BLaER1 treated with 17β-estradiol and CSF1 and Interleukin-3, amounts not matched to agents 10 nM and 100 nM (cell line): ENCODE measurements at regions not wholly inside any gene's neighbourhood (a gene's known extent, or its start where the extent isn't known, plus 50 kb on each side); places are given as distances from the start of the nearest gene placed in this dataset.

Source experiments
- H3K27ac ChIP-seq, 11 experiments: shearing (Covaris generic); formaldehyde crosslinking; 2 replicates each; pipeline ENCODE4 v1.8.1; 2022
- H3K27me3 ChIP-seq, 11 experiments: shearing (Covaris generic); formaldehyde crosslinking; 2 replicates each; pipeline ENCODE4 v1.8.1; 2022
- H3K36me3 ChIP-seq, 11 experiments: shearing (Covaris generic); formaldehyde crosslinking; 2 replicates each; pipeline ENCODE4 v1.8.1; 2022
- H3K4me1 ChIP-seq, 10 experiments: shearing (Covaris generic); formaldehyde crosslinking; 2 replicates each; pipeline ENCODE4 v1.8.1; 2022
- H3K4me2 ChIP-seq, 11 experiments: shearing (Covaris generic); formaldehyde crosslinking; 2 replicates each; pipeline ENCODE4 v1.8.1; 2022
- H3K4me3 ChIP-seq, 10 experiments: shearing (Covaris generic); formaldehyde crosslinking; 2 replicates each; pipeline ENCODE4 v1.8.1; 2022
- H3K9ac ChIP-seq, 11 experiments: shearing (Covaris generic); formaldehyde crosslinking; 2 replicates each; pipeline ENCODE4 v1.8.1; 2022
- H3K9me3 ChIP-seq, 11 experiments: shearing (Covaris generic); formaldehyde crosslinking; replicated peaks in 1 of 11; 2 replicates each; pipeline ENCODE4 v1.8.1; 2022
- H4K20me1 ChIP-seq, 11 experiments: shearing (Covaris generic); formaldehyde crosslinking; 2 replicates each; pipeline ENCODE4 v1.8.1; 2022
- Cebpa-rat ChIP-seq, 11 experiments: shearing (Covaris generic); IDR thresholded peaks; 2 replicates each; pipeline ENCODE4 v1.8.1; 2022

- Histone ChIP-seq H3K27ac (no peak overlapping the region), H3K36me3 (no peaks in the 10 kb centered on the region), H4K20me1 (no peaks in the 10 kb centered on the region), H3K9ac (no peak overlapping the region), H3K4me2 (peak overlapping the region in 1 of 11 experiments; percentile 36; a peak in 2 of 22 replicates), H3K4me3 (no peak overlapping the region), H3K4me1 (peaks cover 0 to 18% (median 0%) of the 10 kb centered on the region in 10 experiments; a peak in 4 of 20 replicates), H3K9me3 (0 out of 22 replicates have a peak, but pooled peaks cover 0 to 3% (median 0%) of the 10 kb centered on the region in 11 experiments), H3K27me3 (no peaks in the 10 kb centered on the region)
- TF ChIP-seq Cebpa-rat (IDR thresholded peaks at IDR 0.05) = no peak
Measured at GRCh38 chr11:112548641-112549040, 288.0 kb upstream of the PLET1 start.

GRCh38 chr11:112553205-112553731, 292.6 kb upstream of the PLET1 start:
- no peak overlapping the region for H3K4me3 ChIP-seq

GRCh38 chr11:112554586-112554985, 293.9 kb upstream of the PLET1 start:
- peaks cover 0 to 16% (median 0%) of the 10 kb centered on the region in 10 experiments; a peak in 4 of 20 replicates for H3K4me1 ChIP-seq
- H3K27me3 ChIP-seq = no peaks in the 10 kb centered on the region
- no peak for TF ChIP-seq Cebpa-rat (IDR thresholded peaks at IDR 0.05)
- no peaks in the 10 kb centered on the region for H4K20me1 ChIP-seq
- no peak overlapping the region for H3K27ac ChIP-seq
- H3K4me2 ChIP-seq = no peak overlapping the region
- H3K9me3 ChIP-seq = no peaks in the 10 kb centered on the region
- H3K4me3 ChIP-seq = no peak overlapping the region
- H3K9ac ChIP-seq = no peak overlapping the region
- H3K36me3 ChIP-seq = no peaks in the 10 kb centered on the region

More at GRCh38 chr11:112553205-112553731, 292.6 kb upstream of the PLET1 start:
- Histone ChIP-seq H3K36me3 (no peaks in the 10 kb centered on the region), H3K4me2 (no peak overlapping the region), H4K20me1 (no peaks in the 10 kb centered on the region), H3K9me3 (no peaks in the 10 kb centered on the region), H3K9ac (no peak overlapping the region), H3K27ac (no peak overlapping the region), H3K4me1 (peaks cover 0 to 28% (median 0%) of the 10 kb centered on the region in 10 experiments; a peak in 3 of 20 replicates), H3K27me3 (no peaks in the 10 kb centered on the region)
- no peak for TF ChIP-seq Cebpa-rat (IDR thresholded peaks at IDR 0.05)

GRCh38 chr11:112555491-112556364, 295.1 kb upstream of the PLET1 start:
- H3K9me3 ChIP-seq = no peaks in the 10 kb centered on the region
- H3K4me1 ChIP-seq = peaks cover 0 to 11% (median 0%) of the 10 kb centered on the region in 10 experiments; a peak in 4 of 20 replicates
- H3K36me3 ChIP-seq = no peaks in the 10 kb centered on the region
- H3K4me2 ChIP-seq = peak overlapping the region in 2 of 11 experiments; percentile 34 to 64; a peak in 4 of 22 replicates
- no peaks in the 10 kb centered on the region for H3K27me3 ChIP-seq
- no peak overlapping the region for H3K9ac ChIP-seq
- H3K27ac ChIP-seq = no peak overlapping the region
- TF ChIP-seq Cebpa-rat (IDR thresholded peaks at IDR 0.05) = no peak
- H4K20me1 ChIP-seq = no peaks in the 10 kb centered on the region
- H3K4me3 ChIP-seq = no peak overlapping the region

- Histone ChIP-seq H3K4me2 (no peak overlapping the region), H3K9ac (no peak overlapping the region), H3K36me3 (no peaks in the 10 kb centered on the region), H3K27ac (no peak overlapping the region), H3K4me3 (no peak overlapping the region), H3K4me1 (peaks cover 0 to 11% (median 0%) of the 10 kb centered on the region in 10 experiments; a peak in 4 of 20 replicates), H3K9me3 (no peaks in the 10 kb centered on the region), H3K27me3 (no peaks in the 10 kb centered on the region), H4K20me1 (no peaks in the 10 kb centered on the region)
- no peak for TF ChIP-seq Cebpa-rat (IDR thresholded peaks at IDR 0.05)
Measured at GRCh38 chr11:112558691-112559090, 298.0 kb upstream of the PLET1 start.

- no peaks in the 10 kb centered on the region for H3K9me3 ChIP-seq
- no peak for TF ChIP-seq Cebpa-rat (IDR thresholded peaks at IDR 0.05)
- H3K27me3 ChIP-seq = no peaks in the 10 kb centered on the region
- no peaks in the 10 kb centered on the region for H4K20me1 ChIP-seq
- no peaks in the 10 kb centered on the region for H3K36me3 ChIP-seq
- H3K4me2 ChIP-seq = 0 out of 22 replicates have a peak overlapping the region, but pooled peaks of 1 of the 11 experiments have one; percentile 0
- no peak overlapping the region for H3K4me3 ChIP-seq
- H3K4me1 ChIP-seq = peaks cover 0 to 10% (median 0%) of the 10 kb centered on the region in 10 experiments; a peak in 1 of 20 replicates
- no peak overlapping the region for H3K9ac ChIP-seq
- H3K27ac ChIP-seq = no peak overlapping the region
Measured at GRCh38 chr11:112563808-112564207, 303.1 kb upstream of the PLET1 start.

GRCh38 chr11:112564228-112564955, 303.7 kb upstream of the PLET1 start:
- Histone ChIP-seq H4K20me1 (no peaks in the 10 kb centered on the region), H3K4me2 (peak overlapping the region in 1 of 11 experiments; percentile 0; a peak in 1 of 22 replicates), H3K36me3 (no peaks in the 10 kb centered on the region), H3K4me3 (no peak overlapping the region), H3K27me3 (no peaks in the 10 kb centered on the region), H3K9me3 (no peaks in the 10 kb centered on the region), H3K27ac (no peak overlapping the region), H3K9ac (no peak overlapping the region), H3K4me1 (peaks cover 0 to 12% (median 0%) of the 10 kb centered on the region in 10 experiments; a peak in 1 of 20 replicates)
- TF ChIP-seq Cebpa-rat (IDR thresholded peaks at IDR 0.05) = no peak

GRCh38 chr11:112565551-112565950, 304.9 kb upstream of the PLET1 start:
- no peak for TF ChIP-seq Cebpa-rat (IDR thresholded peaks at IDR 0.05)
- H3K36me3 ChIP-seq = no peaks in the 10 kb centered on the region
- H4K20me1 ChIP-seq = no peaks in the 10 kb centered on the region
- H3K27ac ChIP-seq = no peak overlapping the region
- no peak overlapping the region for H3K4me2 ChIP-seq
- H3K9me3 ChIP-seq = no peaks in the 10 kb centered on the region
- peaks cover 0 to 15% (median 0%) of the 10 kb centered on the region in 10 experiments; a peak in 1 of 20 replicates for H3K4me1 ChIP-seq
- H3K9ac ChIP-seq = no peak overlapping the region
- no peaks in the 10 kb centered on the region for H3K27me3 ChIP-seq
- H3K4me3 ChIP-seq = no peak overlapping the region

- Histone ChIP-seq H4K20me1 (no peaks in the 10 kb centered on the region), H3K9ac (no peak overlapping the region), H3K4me1 (peaks cover 0 to 15% (median 0%) of the 10 kb centered on the region in 10 experiments; a peak in 1 of 20 replicates), H3K9me3 (no peaks in the 10 kb centered on the region), H3K4me2 (no peak overlapping the region), H3K36me3 (no peaks in the 10 kb centered on the region), H3K4me3 (no peak overlapping the region), H3K27ac (no peak overlapping the region), H3K27me3 (no peaks in the 10 kb centered on the region)
- no peak for TF ChIP-seq Cebpa-rat (IDR thresholded peaks at IDR 0.05)
Measured at GRCh38 chr11:112566124-112566523, 305.5 kb upstream of the PLET1 start.
